Neural cell (in vitro differentiated cells): ENCODE measurements at regions not wholly inside any gene's neighbourhood (a gene's known extent, or its start where the extent isn't known, plus 50 kb on each side); places are given as distances from the start of the nearest gene placed in this dataset.

Source experiments
- H2AFZ ChIP-seq: fragments of 200-600, 300-800 bp; sonication (generic), shearing (Covaris generic); 2 replicates; pipeline ENCODE4 v1.6.0; 2014; ENCODE audit warnings: low read depth, mild to moderate bottlenecking, antibody characterized with exemption, low read length, moderate library complexity
- H3F3A ChIP-seq: fragments of 200-600 bp; shearing (Covaris generic); 2 replicates; pipeline ENCODE4 v1.6.1; 2016; ENCODE audit warnings: mild to moderate bottlenecking, moderate library complexity, mixed read lengths, antibody characterized with exemption, low read length; ENCODE audit not compliant: insufficient read depth, poor library complexity, severe bottlenecking
- H3K27ac ChIP-seq: fragments of 200-600, 300-800 bp; sonication (generic), shearing (Covaris generic); 2 replicates; pipeline ENCODE4 v1.5.1; 2014; ENCODE audit warnings: mild to moderate bottlenecking, low read length, moderate library complexity
- H3K27me3 ChIP-seq: fragments of 300-800, 200-600 bp; sonication (generic), shearing (Covaris generic); 2 replicates; pipeline ENCODE4 v1.6.0; 2014; ENCODE audit warnings: mild to moderate bottlenecking, low read depth, low read length, moderate library complexity; ENCODE audit not compliant: insufficient read depth
- H3K36me3 ChIP-seq: fragments of 300-800, 200-600 bp; sonication (generic), shearing (Covaris generic); 2 replicates; pipeline ENCODE4 v1.5.1; 2014; ENCODE audit warnings: mild to moderate bottlenecking, antibody characterized with exemption, low read length, moderate library complexity; ENCODE audit not compliant: insufficient read depth
- H3K4me2 ChIP-seq: fragments of 300-800, 200-600 bp; sonication (generic), shearing (Covaris generic); 2 replicates; pipeline ENCODE4 v1.6.0; 2014; ENCODE audit warnings: mild to moderate bottlenecking, low read length
- H3K4me3 ChIP-seq: fragments of 300-800, 200-600 bp; sonication (generic), shearing (Covaris generic); 2 replicates; pipeline ENCODE4 v1.5.1; 2014; ENCODE audit warnings: mild to moderate bottlenecking, low read length, moderate library complexity
- H3K79me2 ChIP-seq: fragments of 200-600 bp; shearing (Covaris generic); replicated peaks from 2 replicates; pipeline ENCODE4 v1.6.0; 2014; ENCODE audit warnings: mild to moderate bottlenecking, low read length, moderate library complexity; ENCODE audit not compliant: insufficient read depth
- H3K9ac ChIP-seq: fragments of 300-800, 200-600 bp; sonication (generic), shearing (Covaris generic); 2 replicates; pipeline ENCODE4 v1.6.1; 2016; ENCODE audit warnings: mild to moderate bottlenecking, low read length, mixed read lengths
- H3K9me2 ChIP-seq: fragments of 200-600 bp; shearing (Covaris generic); 2 replicates; pipeline ENCODE4 v1.6.1; 2016; ENCODE audit warnings: mild to moderate bottlenecking, low read length, mixed read lengths; ENCODE audit not compliant: insufficient read depth
- H3K9me3 ChIP-seq: fragments of 200-600, 300-800 bp; sonication (generic), shearing (Covaris generic); 2 replicates; pipeline ENCODE4 v1.6.1; 2016; ENCODE audit warnings: mild to moderate bottlenecking, mixed run types, low read length, moderate library complexity, mixed read lengths
- H4K20me1 ChIP-seq: fragments of 200-600 bp; shearing (Covaris generic); 2 replicates; pipeline ENCODE4 v1.6.1; 2016; ENCODE audit warnings: mild to moderate bottlenecking, mixed run types; ENCODE audit not compliant: insufficient read depth
- CTCF ChIP-seq: fragments of 450-650 bp; IDR thresholded peaks from 2 replicates; pipeline ENCODE4 v1.5.1; 2014; ENCODE audit warnings: antibody characterized with exemption, mild to moderate bottlenecking, moderate library complexity; ENCODE audit not compliant: poor library complexity, severe bottlenecking
- EP300 ChIP-seq: fragments of 450-650 bp; conservative IDR thresholded peaks from 2 replicates; pipeline ENCODE4 v1.6.1; 2014; ENCODE audit warnings: antibody characterized with exemption, mild to moderate bottlenecking, moderate library complexity; ENCODE audit not compliant: poor library complexity, severe bottlenecking
- EZH2 ChIP-seq: fragments of 200-600, 300-800 bp; shearing (Covaris generic), sonication (generic); IDR thresholded peaks from 2 replicates; pipeline ENCODE4 v1.6.1; 2014; ENCODE audit warnings: antibody characterized with exemption, low read length, borderline replicate concordance, mild to moderate bottlenecking; ENCODE audit not compliant: insufficient read depth, poor library complexity, severe bottlenecking
- MXI1 ChIP-seq: fragments of 450-650 bp; conservative IDR thresholded peaks from 2 replicates; pipeline ENCODE4 v1.6.1; 2014; ENCODE audit warnings: antibody characterized with exemption, mild to moderate bottlenecking; ENCODE audit not compliant: poor library complexity, severe bottlenecking
- POLR2AphosphoS5 ChIP-seq: IDR thresholded peaks from 2 replicates; pipeline ENCODE4 v1.6.1; 2012
- RAD21 ChIP-seq: fragments of 450-650 bp; conservative IDR thresholded peaks from 2 replicates; pipeline ENCODE4 v1.6.1; 2014; ENCODE audit warnings: antibody characterized with exemption, mild to moderate bottlenecking, moderate library complexity
- REST ChIP-seq: IDR thresholded peaks from 2 replicates; pipeline ENCODE4 v1.6.1; 2012; ENCODE audit warnings: borderline replicate concordance
- SMC3 ChIP-seq: fragments of 450-650 bp; conservative IDR thresholded peaks from 2 replicates; pipeline ENCODE4 v1.6.1; 2014; ENCODE audit warnings: antibody characterized with exemption, mild to moderate bottlenecking, moderate library complexity; ENCODE audit not compliant: poor library complexity
- TAF1 ChIP-seq: IDR thresholded peaks from 2 replicates; pipeline ENCODE4 v1.6.1; 2012; ENCODE audit warnings: low read depth

- H3K4me2 ChIP-seq: no peak overlapping the region
- no peak overlapping the region for H3K9ac ChIP-seq
- H3F3A ChIP-seq: no peaks in the 10 kb centered on the region
- no peaks in the 10 kb centered on the region for H3K9me2 ChIP-seq
- H2AFZ ChIP-seq: no peak overlapping the region
- no peaks in the 10 kb centered on the region for H3K27me3 ChIP-seq
- H3K27ac ChIP-seq: no peak overlapping the region
- H3K36me3 ChIP-seq: no peaks in the 10 kb centered on the region
- H3K9me3 ChIP-seq: no peaks in the 10 kb centered on the region
- no peaks in the 10 kb centered on the region for H3K79me2 ChIP-seq
- H4K20me1 ChIP-seq: no peaks in the 10 kb centered on the region
- TF ChIP-seq MXI1: no peak
- no peak for TF ChIP-seq TAF1
- no peak for TF ChIP-seq CTCF
- TF ChIP-seq POLR2AphosphoS5: no peak
- TF ChIP-seq SMC3: no peak
- TF ChIP-seq RAD21: no peak
- TF ChIP-seq EZH2: no peak
- TF ChIP-seq REST: no peak
- TF ChIP-seq EP300: no peak
- H3K4me3 ChIP-seq: no peak overlapping the region
Observed at GRCh38 chr6:127026247-127026646, 92.2 kb upstream of the RSPO3 start.

- H3F3A ChIP-seq: no peaks in the 10 kb centered on the region
- no peak overlapping the region for H3K9ac ChIP-seq
- H2AFZ ChIP-seq: no peak overlapping the region
- H3K27ac ChIP-seq: no peak overlapping the region
- H3K4me2 ChIP-seq: no peak overlapping the region
- TF ChIP-seq EZH2: no peak
- no peak for TF ChIP-seq RAD21
- TF ChIP-seq SMC3: no peak
- TF ChIP-seq POLR2AphosphoS5: no peak
- TF ChIP-seq CTCF: no peak
- no peak for TF ChIP-seq EP300
- H3K4me3 ChIP-seq: no peak overlapping the region
- no peaks in the 10 kb centered on the region for H4K20me1 ChIP-seq
- H3K27me3 ChIP-seq: no peaks in the 10 kb centered on the region
- H3K36me3 ChIP-seq: no peaks in the 10 kb centered on the region
- no peaks in the 10 kb centered on the region for H3K9me3 ChIP-seq
- no peaks in the 10 kb centered on the region for H3K9me2 ChIP-seq
- no peaks in the 10 kb centered on the region for H3K79me2 ChIP-seq
Observed at GRCh38 chr6:127030111-127030510, 88.4 kb upstream of the RSPO3 start.
